DND-41 (cell line): ENCODE measurements at regions not wholly inside any gene's neighbourhood (a gene's known extent, or its start where the extent isn't known, plus 50 kb on each side); places are given as distances from the start of the nearest gene placed in this dataset.

Source experiments
- CTCF ChIP-seq: IDR thresholded peaks from 2 replicates; pipeline ENCODE4 v1.5.1; 2012; ENCODE audit warnings: borderline replicate concordance, low read length, moderate library complexity, mild to moderate bottlenecking; ENCODE audit not compliant: poor library complexity, severe bottlenecking; ENCODE audit errors: extremely low read depth
- EZH2 ChIP-seq: IDR thresholded peaks from 3 replicates; pipeline ENCODE4 v1.6.1; 2012; ENCODE audit warnings: borderline replicate concordance, low read depth, mild to moderate bottlenecking, moderate library complexity, low read length, inconsistent platforms; ENCODE audit not compliant: severe bottlenecking

- TF ChIP-seq CTCF, result no peak
- TF ChIP-seq EZH2, result no peak
Observed at GRCh38 chr3:148343416-148343815, 354.3 kb upstream of the AGTR1 start.
